K562 (cell line): ENCODE measurements at regions not wholly inside any gene's neighbourhood (a gene's known extent, or its start where the extent isn't known, plus 50 kb on each side); places are given as distances from the start of the nearest gene placed in this dataset.
"Not testable (repeated sequence)": the region's sequence is repeated elsewhere in the genome, so short reads cannot be mapped to it uniquely, and the experiment has no call there.

Experiments
- ATAC-seq: fragments of 200-7000 bp; cut with Tn5 transposase; 3 replicates; pipeline ENCODE4 v1.9.1; 2020; ENCODE audit warnings: moderate library complexity
- BruUV-seq: library from RNA; stranded (reverse); fragments of 400-500 nt; replicated peaks from 2 replicates; lab custom pipeline; 2021; lab: Mats Ljungman, UMichigan
- CTCF ChIA-PET: fragments of 300-600 bp; formaldehyde crosslinking; extraction: SDS; loops from one replicate; lab custom pipeline; 2021; ENCODE audit warnings: low intra/inter-chr PET ratio; lab: Yijun Ruan, JAX
- POLR2A ChIA-PET: fragments of 300-600, 350-650 bp; sonication (Branson Sonifier 250); formaldehyde crosslinking; extraction: SDS; loops from one replicate; lab custom pipeline; 2021; ENCODE audit warnings: antibody characterized with exemption, inconsistent platforms; lab: Yijun Ruan, JAX
- DNase-seq, 4 experiments: peaks; one replicate each; pipeline versions ENCODE4 v3.0.0 to v3.0.0-alpha.2; 2011 to 2018; ENCODE audit warnings: low spot score in 3 of 4, mixed read lengths in 3 of 4; ENCODE audit errors: extremely low read depth in 1 of 4
- FAIRE-seq: peaks from 2 replicates; lab custom pipeline; 2011; peaks lifted over from hg19 to GRCh38; lab: Jason Lieb, UNC
- H2AFZ ChIP-seq: 2 replicates; pipeline ENCODE4 v1.6.0; 2011; ENCODE audit warnings: low read depth, low read length, control low read depth, inconsistent platforms
- H3K27ac ChIP-seq: fragments of 200-600 bp; 3 replicates; pipeline ENCODE4 v1.8.0; 2011; ENCODE audit warnings: low read depth, mild to moderate bottlenecking, control low read depth, inconsistent platforms, low read length, moderate library complexity, mixed read lengths; ENCODE audit errors: extremely low read depth
- H3K27me3 ChIP-seq, 2 experiments: fragments of 300-600 bp in 1 of 2; 2 replicates in 1 of 2; 3 replicates in 1 of 2; pipeline versions ENCODE4 v1.6.0 to v1.8.0; 2011; ENCODE audit warnings: inconsistent platforms in 2 of 2, low read length in 2 of 2, mild to moderate bottlenecking in 1 of 2, mixed read lengths in 1 of 2, moderate library complexity in 1 of 2; ENCODE audit not compliant: control insufficient read depth in 2 of 2, insufficient read depth in 2 of 2
- H3K36me3 ChIP-seq: fragments of 300-600 bp; 3 replicates; pipeline ENCODE4 v1.8.0; 2011; ENCODE audit warnings: mild to moderate bottlenecking, low read length, inconsistent platforms; ENCODE audit not compliant: control insufficient read depth, insufficient read depth
- H3K4me1 ChIP-seq, 2 experiments: fragments of 200-600 bp in 1 of 2; replicated peaks in 1 of 2; 2 replicates in 1 of 2; 3 replicates in 1 of 2; pipeline versions ENCODE4 v1.5.1 to v1.8.0; 2011; ENCODE audit warnings: inconsistent platforms in 2 of 2, low read length in 2 of 2, mild to moderate bottlenecking in 1 of 2, mixed read lengths in 1 of 2, moderate library complexity in 1 of 2; ENCODE audit not compliant: control insufficient read depth in 2 of 2, insufficient read depth in 2 of 2
- H3K4me2 ChIP-seq: 2 replicates; pipeline ENCODE4 v1.6.1; 2011; ENCODE audit warnings: low read length, control low read depth, inconsistent platforms, mixed read lengths; ENCODE audit not compliant: insufficient read depth
- H3K4me3 ChIP-seq: fragments of 200-600 bp; sonication (generic), shearing (Covaris generic); 2 replicates; pipeline ENCODE4 v1.5.1; 2016; ENCODE audit warnings: control low read depth, inconsistent platforms
- H3K79me2 ChIP-seq: fragments of 200-600 bp; 3 replicates; pipeline ENCODE4 v1.8.0; 2011; ENCODE audit warnings: low read length, inconsistent platforms; ENCODE audit not compliant: control insufficient read depth, insufficient read depth
- H3K9ac ChIP-seq, 2 experiments: 2 replicates each; pipeline versions ENCODE4 v1.6.0 to v1.6.1; 2011; ENCODE audit warnings: low read depth in 2 of 2, low read length in 2 of 2, control low read depth in 1 of 2, inconsistent platforms in 1 of 2, mild to moderate bottlenecking in 1 of 2, mixed read lengths in 1 of 2; ENCODE audit not compliant: insufficient read depth in 1 of 2
- H3K9me1 ChIP-seq: one replicate; pipeline ENCODE4 v1.6.0; 2011; ENCODE audit warnings: inconsistent platforms, mild to moderate bottlenecking, low read length, moderate library complexity; ENCODE audit not compliant: control insufficient read depth, insufficient read depth
- H3K9me3 ChIP-seq: replicated peaks from 2 replicates; pipeline ENCODE4 v1.5.1; 2011; ENCODE audit warnings: low read depth, low read length, inconsistent platforms; ENCODE audit not compliant: control insufficient read depth, insufficient read depth
- H4K20me1 ChIP-seq: replicated peaks from 2 replicates; pipeline ENCODE4 v1.6.1; 2011; ENCODE audit warnings: low read length, inconsistent platforms, mixed read lengths; ENCODE audit not compliant: control insufficient read depth, insufficient read depth
- HNRNPK ChIP-seq: fragments of 200-400 bp; formaldehyde crosslinking; IDR thresholded peaks from one replicate; pipeline ENCODE4 v1.6.1; 2018; ENCODE audit warnings: mild to moderate bottlenecking, low read depth, low read length; ENCODE audit not compliant: poor library complexity, severe bottlenecking
- RBM39 ChIP-seq: fragments of 200-400 bp; formaldehyde crosslinking; optimal IDR thresholded peaks from 2 replicates; pipeline ENCODE3; 2018; ENCODE audit warnings: low read depth, low read length
- ZNF274 ChIP-seq: IDR thresholded peaks from 2 replicates; pipeline ENCODE4 v1.6.1; 2011; ENCODE audit warnings: low read depth, mild to moderate bottlenecking, low read length, moderate library complexity, borderline replicate concordance
- WGBS: fragments of 100-300 bp; shearing (Covaris generic); methylation state at CpG from one replicate; pipeline ENCODE4 v1.1.6; 2016; ENCODE audit warnings: low coverage, mixed read lengths; ENCODE audit not compliant: insufficient coverage; ENCODE audit errors: missing lambda C conversion rate; 5-methylcytosine and 5-hydroxymethylcytosine counted together
- in situ Hi-C: fragments of 300-500 bp; cut with MboI; formaldehyde crosslinking; loops from 4 replicates; pipeline ENCODE4 v1.15.0; 2018; ENCODE audit warnings: inconsistent platforms, mixed read lengths
- intact Hi-C: fragments of 100-400 bp; cut with micrococcal nuclease; formaldehyde crosslinking; loops from 2 replicates; pipeline ENCODE4 v1.14.2; 2022

DNA sequence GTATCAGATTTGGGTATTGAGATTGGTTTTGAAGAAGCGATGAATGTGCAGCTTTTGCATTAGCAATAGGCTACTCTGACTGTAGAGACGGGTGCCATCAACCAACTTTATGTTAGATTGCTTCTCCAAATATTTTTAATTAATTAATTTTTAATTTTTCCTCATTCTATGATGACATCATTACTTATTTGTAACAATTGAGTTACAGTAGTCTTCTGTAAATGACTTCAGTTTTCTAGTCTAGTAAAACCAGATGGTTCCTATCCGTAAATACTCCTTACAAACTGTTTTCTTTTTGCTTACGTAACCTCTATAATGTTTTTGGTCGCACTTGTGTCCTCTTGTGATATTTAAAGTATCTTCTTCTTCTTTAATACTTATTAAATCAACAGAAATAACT is 118.1 kb downstream of the ZNF736 start:
- Histone ChIP-seq H3K4me2 (no peak overlapping the region), H3K9ac (no peak overlapping the region), H3K4me1 (no peaks in the 10 kb centered on the region), H3K9me3 (no peaks in the 10 kb centered on the region; the same call in 1 of the 2 replicates), H3K4me3 (no peak overlapping the region), H2AFZ (no peak overlapping the region), H3K27ac (no peak overlapping the region)
- BruUV-seq, result no TSS peak
- 24% methylated on average over 5 of the region's 5 CpGs for WGBS
- intact Hi-C loops, result loop anchor here (5.0 kb wide), 1 partner anchor 130 kb away; the partner anchor contains the start of gene ZNF680
- POLR2A ChIA-PET, result no interaction called here
- TF ChIP-seq HNRNPK, result no peak
- TF ChIP-seq, all 486 proteins: peak for 0
- no peaks in the 10 kb centered on the region for H4K20me1 ChIP-seq
- no peaks in the 10 kb centered on the region for H3K36me3 ChIP-seq
- no peaks in the 10 kb centered on the region for H3K27me3 ChIP-seq
- H3K9me1 ChIP-seq, result no peaks in the 10 kb centered on the region
- in situ Hi-C loops, result no loop called here
- CTCF ChIA-PET, result no interaction called here
- ATAC-seq (no peak), FAIRE-seq (no peak), DNase-seq (no peak)
- H3K79me2 ChIP-seq, result no peaks in the 10 kb centered on the region

DNA sequence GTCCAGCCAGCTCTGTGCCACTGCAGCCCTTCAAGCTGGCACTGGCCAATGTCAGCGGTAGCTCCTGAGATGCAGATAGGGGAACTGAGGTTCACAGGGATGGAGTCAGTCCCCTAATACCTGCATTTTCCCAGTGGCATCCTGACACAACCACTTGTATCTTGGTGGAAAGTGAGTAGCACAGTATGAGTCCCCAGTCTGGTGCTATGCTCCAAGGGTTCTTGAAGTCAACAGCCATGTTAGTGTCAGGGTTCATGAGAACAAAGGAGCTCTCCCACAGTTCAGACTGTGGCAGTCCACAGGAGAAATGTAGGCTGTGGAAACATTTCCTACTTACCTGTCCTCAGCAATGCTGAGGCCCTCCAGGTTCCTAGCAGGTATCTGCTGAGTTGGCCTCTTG is 115.5 kb downstream of the ZNF736 start:
- Histone ChIP-seq H3K9ac (no peak overlapping the region), H4K20me1 (no peaks in the 10 kb centered on the region), H3K9me3 (no peaks in the 10 kb centered on the region; the same call in 1 of the 2 replicates), H3K4me3 (no peak overlapping the region), H3K79me2 (no peaks in the 10 kb centered on the region), H3K9me1 (no peaks in the 10 kb centered on the region), H3K4me1 (no peaks in the 10 kb centered on the region)
- no peak for ATAC-seq
- no peak for DNase-seq
- WGBS, result 14% methylated on average over 1 of the region's 1 CpG
- CTCF ChIA-PET, result no interaction called here
- intact Hi-C loops, result no loop called here
- POLR2A ChIA-PET, result no interaction called here
- BruUV-seq, result no TSS peak
- no peak for TF ChIP-seq RBM39
- TF ChIP-seq ZNF274, result peak; percentile 84
- TF ChIP-seq, all 486 proteins: peak for 1
- no peak overlapping the region for H3K4me2 ChIP-seq
- no peaks in the 10 kb centered on the region for H3K36me3 ChIP-seq
- no peak overlapping the region for H3K27ac ChIP-seq
- no peaks in the 10 kb centered on the region for H3K27me3 ChIP-seq
- H2AFZ ChIP-seq, result no peak overlapping the region
- no peak for FAIRE-seq
- in situ Hi-C loops, result no loop called here

DNA sequence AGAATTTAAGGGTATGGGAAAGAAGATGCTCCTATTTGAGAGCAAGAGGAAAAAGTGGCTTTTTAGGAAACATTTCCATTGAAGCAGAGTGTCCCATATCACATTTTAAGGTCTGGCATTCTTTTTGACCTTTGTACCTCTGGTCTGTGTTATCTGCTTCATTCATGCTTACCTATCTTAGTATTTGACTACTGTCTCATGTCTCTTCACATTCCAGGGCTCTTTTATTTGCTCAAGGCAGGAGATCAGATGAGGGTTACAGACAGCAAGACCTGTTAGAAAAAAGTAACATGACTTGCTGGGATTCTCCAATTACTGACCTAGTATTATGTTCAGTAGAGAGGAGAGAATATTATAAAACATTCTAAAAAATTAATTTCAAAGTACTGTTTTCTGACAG is 111.7 kb downstream of the ZNF736 start:
- CTCF ChIA-PET, ATAC-seq: not testable (repeated sequence)

More for the DNA sequence above, 111.7 kb downstream of the ZNF736 start:
- H3K9me1 ChIP-seq, H3K9me3 ChIP-seq, H3K36me3 ChIP-seq, H3K79me2 ChIP-seq, H4K20me1 ChIP-seq, H3K27me3 ChIP-seq, H3K9ac ChIP-seq, H2AFZ ChIP-seq, H3K4me1 ChIP-seq, H3K4me2 ChIP-seq, H3K27ac ChIP-seq, BruUV-seq, in situ Hi-C loops, DNase-seq, intact Hi-C loops, H3K4me3 ChIP-seq, FAIRE-seq: not testable (repeated sequence)
- POLR2A ChIA-PET, result interaction anchor here (0.7 kb wide), 1 partner anchor 26 kb away, joined by 3 read pairs; no protein-coding TSS in a partner anchor
